ENCODE measurements at regions not wholly inside any gene's neighbourhood (a gene's known extent, or its start where the extent isn't known, plus 50 kb on each side); places are given as distances from the start of the nearest gene placed in this dataset.
A peak's percentile ranks its signal among the peaks of the same experiment; 100 is the strongest.

DNA sequence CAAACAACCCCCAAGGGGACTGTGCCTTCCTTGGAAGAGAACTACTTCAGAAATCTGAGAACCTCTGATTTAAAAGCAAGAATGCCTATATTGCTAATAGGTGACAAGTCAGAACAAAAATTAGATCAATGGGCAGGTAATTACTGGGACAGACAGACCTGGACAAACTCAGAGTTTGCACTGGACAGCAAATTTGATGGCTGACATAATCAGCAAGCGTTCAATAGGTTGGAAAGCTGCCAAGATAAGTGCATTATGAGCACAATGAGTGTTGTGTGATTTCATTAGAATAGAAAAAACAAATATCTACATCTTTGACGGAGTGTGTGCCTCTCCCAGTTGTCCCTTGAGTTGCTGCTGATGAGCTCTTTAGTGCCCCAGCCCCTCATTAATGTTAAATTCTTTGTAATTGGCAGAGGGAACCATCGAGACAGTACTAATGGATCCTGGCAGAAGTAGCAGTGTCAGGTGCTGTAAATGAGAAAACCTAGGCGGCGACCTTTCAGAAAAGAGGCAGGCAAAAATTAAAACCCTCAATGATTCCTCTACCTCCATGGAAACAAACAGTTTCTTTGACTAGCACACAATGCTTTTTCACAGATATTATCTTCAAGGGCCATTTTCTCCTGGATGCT, 116.5 kb upstream of the COL21A1 start:
- Histone ChIP-seq H3K4me3 (replicated peaks in 1 of 3) (no peak overlapping the region), H3K4me1 (peaks cover 0 to 13% of the 10 kb centered on the region in 2 donors), H3K27ac (no peak overlapping the region), H3K27me3 (no peaks in the 10 kb centered on the region), H3K9me3 (no peaks in the 10 kb centered on the region), H3K36me3 (no peaks in the 10 kb centered on the region)
- DNase-seq = no peak
- intact Hi-C loops (cut with DNase I) = no loop called here
- WGBS, 2 donors = 91 to 93% methylated on average over 5 of the region's 5 CpGs
- no peak for TF ChIP-seq CTCF (IDR thresholded peaks at IDR 0.05)
- TF ChIP-seq POLR2A (IDR thresholded peaks at IDR 0.05) = no peak

GRCh38 chr6:56361812-56362211, 114.4 kb upstream of the COL21A1 start:
- H3K4me1 ChIP-seq = no peaks in the 10 kb centered on the region
- intact Hi-C loops (cut with DNase I) = no loop called here
- DNase-seq = no peak

GRCh38 chr6:56359201-56359899, 112.0 kb upstream of the COL21A1 start:
- peak; percentile 67 to 68 for DNase-seq
- no peaks in the 10 kb centered on the region for H3K27me3 ChIP-seq
- no peaks in the 10 kb centered on the region for H3K9me3 ChIP-seq
- H3K4me1 ChIP-seq = no peaks in the 10 kb centered on the region
- no peak overlapping the region for H3K27ac ChIP-seq
- 32 to 33% methylated on average over 9 of the region's 9 CpGs for WGBS, 2 donors
- no peak overlapping the region for H3K4me3 ChIP-seq (replicated peaks in 1 of 3)
- TF ChIP-seq POLR2A (IDR thresholded peaks at IDR 0.05) = no peak
- peak; percentile 52 to 95 (median 82) for TF ChIP-seq CTCF (IDR thresholded peaks at IDR 0.05)
- no peaks in the 10 kb centered on the region for H3K36me3 ChIP-seq
- intact Hi-C loops (cut with DNase I) = loop anchor here (5.0 kb wide), 1 partner anchor 233 kb away; no protein-coding TSS in a partner anchor

More at GRCh38 chr6:56361812-56362211, 114.4 kb upstream of the COL21A1 start:
- Histone ChIP-seq H3K4me3 (replicated peaks in 1 of 3) (no peak overlapping the region), H3K27ac (no peak overlapping the region), H3K36me3 (no peaks in the 10 kb centered on the region), H3K27me3 (no peaks in the 10 kb centered on the region), H3K9me3 (no peaks in the 10 kb centered on the region)
- TF ChIP-seq POLR2A (IDR thresholded peaks at IDR 0.05) (no peak), CTCF (IDR thresholded peaks at IDR 0.05) (no peak)
- 86 to 90% methylated on average over 4 of the region's 4 CpGs for WGBS, 2 donors

- TF ChIP-seq POLR2A (IDR thresholded peaks at IDR 0.05) (no peak), CTCF (IDR thresholded peaks at IDR 0.05) (no peak)
- Histone ChIP-seq H3K27ac (no peak overlapping the region), H3K4me3 (replicated peaks in 1 of 3) (no peak overlapping the region), H3K36me3 (no peaks in the 10 kb centered on the region), H3K9me3 (no peaks in the 10 kb centered on the region), H3K4me1 (no peaks in the 10 kb centered on the region), H3K27me3 (no peaks in the 10 kb centered on the region)
- 69 to 72% methylated on average over 6 of the region's 6 CpGs for WGBS, 2 donors
- intact Hi-C loops (cut with DNase I) = loop anchor here (5.0 kb wide), 1 partner anchor 235 kb away; no protein-coding TSS in a partner anchor
- DNase-seq = no peak
Observed at GRCh38 chr6:56357616-56358373, 110.4 kb upstream of the COL21A1 start.
